NCI-H146 treated with DMSO at 0.1 percent for 48 hours (cell line): ENCODE measurements at regions not wholly inside any gene's neighbourhood (a gene's known extent, or its start where the extent isn't known, plus 50 kb on each side); places are given as distances from the start of the nearest gene placed in this dataset.

Source experiments
- DNase-seq: peaks from one replicate; lab custom pipeline; 2025; ENCODE audit not compliant: unreplicated experiment; lab: John Stamatoyannopoulos, UW

DNA sequence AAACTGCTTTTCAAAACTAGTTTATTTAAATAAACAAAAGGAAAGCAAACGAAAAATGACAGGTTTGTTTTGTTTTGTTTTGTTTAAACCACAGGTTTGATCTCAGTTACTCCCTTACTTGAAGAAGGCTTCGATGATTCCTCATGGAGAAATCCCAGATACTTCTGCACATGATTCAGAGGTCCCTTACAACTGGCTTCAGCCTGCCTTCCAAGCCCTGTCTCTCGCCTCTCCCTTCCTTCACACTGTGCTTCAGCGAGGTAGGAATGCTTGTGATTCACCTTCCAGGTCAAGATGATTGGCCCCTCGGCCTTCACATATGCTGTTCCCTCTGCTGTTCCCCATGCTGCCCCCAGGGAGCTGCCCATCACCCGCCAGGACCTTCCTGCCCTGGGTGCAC, 104.1 kb upstream of the ITGA6 start:
- DNase-seq, result no peak

DNA sequence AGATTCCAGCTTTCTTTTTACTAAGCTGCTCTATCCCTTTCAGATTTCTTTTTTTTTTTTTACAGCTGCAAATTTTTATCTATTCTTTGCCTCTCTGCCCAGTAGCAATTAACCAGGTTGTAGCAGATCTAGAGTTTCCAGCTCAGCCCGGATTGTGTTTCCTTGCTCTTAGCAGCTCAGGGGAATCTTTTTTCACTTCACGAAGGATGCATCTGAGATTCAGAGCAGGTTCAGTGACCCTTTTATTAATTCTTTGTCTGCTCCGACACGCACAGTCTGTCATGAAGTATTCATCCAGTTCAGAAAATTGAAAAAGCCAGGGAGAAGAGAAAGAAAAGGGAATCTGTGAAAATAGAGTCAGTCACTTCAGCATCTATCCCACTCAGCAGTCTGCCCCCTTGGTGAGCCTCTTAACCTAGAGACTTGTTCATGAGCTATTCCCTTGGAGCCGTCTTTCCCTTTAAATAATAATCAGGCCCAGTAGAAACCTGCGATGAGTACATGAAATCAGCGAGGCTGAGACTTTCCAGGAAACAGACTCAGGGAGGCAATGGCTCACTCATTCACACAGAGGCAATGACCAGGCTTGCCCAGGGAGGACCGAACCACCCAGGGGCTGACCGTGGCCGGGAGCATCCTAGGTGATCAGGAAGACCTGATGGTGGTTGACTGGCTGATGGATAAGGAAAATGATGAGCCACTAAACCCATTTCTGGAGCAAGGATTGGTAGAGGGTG, 103.4 kb upstream of the ITGA6 start:
- no peak for DNase-seq

DNA sequence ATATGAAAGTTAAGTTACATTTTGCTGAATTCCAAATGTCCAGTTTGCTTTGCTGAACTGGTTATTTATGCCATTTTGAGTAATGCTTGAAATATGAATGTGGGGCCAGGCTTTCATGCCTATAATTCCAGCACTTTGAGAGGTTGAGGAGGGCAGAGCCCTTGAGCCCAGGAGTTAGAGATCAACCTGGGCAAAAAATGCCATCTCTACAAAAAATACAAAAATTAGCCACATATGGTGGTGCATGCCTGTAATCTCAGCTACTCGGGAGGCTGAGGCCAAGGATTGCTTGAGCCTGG, 101.2 kb upstream of the ITGA6 start:
- no peak for DNase-seq

DNA sequence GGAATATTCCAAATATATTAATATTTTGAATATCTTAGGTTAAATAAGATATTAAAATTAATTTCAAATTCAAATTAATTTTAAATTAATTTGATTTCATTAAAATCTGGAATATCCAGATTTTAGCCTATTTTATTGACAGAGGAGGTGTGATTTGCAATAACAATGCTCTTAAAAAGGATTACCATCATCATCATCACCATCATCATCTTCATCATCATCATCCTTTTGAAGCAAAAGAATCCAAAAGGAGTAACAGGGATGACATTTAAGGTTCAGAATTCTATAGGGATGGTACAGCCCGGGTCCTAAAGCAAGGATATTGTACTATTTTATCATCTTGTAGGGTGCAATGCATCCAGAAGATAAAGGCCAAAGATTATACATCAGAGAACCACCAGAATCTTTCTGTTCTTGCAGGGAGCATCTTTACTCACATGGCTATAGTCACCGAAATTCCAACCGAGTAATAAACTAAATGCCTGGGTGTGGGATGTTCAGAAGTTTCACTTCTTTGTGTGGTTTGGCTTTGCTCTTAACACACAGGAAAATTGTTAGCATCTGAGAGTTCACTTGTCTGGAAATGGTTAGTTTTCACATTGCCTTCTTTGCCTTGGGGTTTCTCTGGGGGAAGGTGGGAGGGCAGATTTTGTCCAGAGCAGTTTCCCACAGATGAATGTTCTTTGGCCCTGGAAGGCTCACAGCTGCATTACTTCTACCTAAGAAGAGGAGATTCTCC, 99.1 kb upstream of the ITGA6 start:
- DNase-seq, result no peak

DNA sequence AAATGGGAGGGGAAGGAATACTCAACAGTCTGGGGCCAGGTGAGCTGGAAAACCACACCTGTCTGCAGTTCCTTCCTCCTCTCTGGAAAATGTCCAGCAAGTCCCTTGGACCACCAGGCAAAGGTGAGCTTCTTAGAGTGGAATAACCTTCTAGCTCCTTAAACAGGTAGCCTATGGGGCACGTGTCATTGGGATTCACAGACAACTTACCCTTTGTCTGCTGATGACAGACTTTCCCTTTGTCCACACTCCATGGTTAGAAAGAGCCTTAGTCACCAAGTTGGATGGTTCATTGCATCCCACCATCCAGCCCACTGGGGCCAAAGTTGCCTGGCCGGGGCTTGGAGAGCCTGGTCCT, 98.0 kb upstream of the ITGA6 start:
- DNase-seq, result no peak

DNA sequence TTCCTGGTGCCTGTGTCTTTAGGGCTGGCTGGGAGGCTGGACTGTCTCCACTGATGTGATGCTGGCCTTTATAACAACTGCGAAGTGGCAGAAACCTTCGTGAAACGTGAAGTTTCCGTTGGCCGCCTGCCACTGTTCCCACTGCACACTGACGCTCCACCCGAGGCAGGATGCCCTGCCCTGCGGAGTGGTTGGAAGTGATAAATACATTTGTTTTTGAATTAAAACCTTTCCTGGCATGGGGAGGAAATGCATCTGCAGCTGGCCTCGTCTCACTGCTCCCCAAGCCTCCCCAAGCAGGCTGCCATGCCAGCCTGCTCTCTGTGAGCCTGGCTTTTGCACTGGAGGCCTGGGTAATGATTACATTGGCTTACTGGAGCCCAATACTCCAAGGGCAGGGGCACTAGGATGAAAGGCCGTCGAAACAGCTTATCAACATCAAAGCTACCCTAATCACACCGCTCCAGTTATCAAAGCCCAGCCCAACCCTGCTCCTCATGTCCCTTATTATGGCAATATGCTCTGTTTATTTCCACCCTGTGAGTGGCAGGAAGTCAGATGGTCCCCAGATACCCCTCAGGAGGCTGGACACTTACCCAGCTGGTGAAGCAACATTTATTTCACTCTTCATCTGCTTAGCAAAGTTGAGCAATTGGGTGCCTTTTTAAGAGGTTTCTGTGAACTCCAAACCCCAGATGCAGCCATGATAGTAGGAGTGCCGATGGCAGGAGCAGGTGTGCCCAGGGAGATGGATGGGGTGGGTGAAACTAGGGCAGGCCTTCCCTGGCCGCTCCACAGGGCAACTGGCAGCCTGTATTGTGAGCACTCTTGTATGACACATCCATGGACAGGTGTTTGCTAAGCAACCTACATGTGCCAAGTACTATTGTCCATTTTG, 97.4 kb upstream of the ITGA6 start:
- DNase-seq, result no peak

DNA sequence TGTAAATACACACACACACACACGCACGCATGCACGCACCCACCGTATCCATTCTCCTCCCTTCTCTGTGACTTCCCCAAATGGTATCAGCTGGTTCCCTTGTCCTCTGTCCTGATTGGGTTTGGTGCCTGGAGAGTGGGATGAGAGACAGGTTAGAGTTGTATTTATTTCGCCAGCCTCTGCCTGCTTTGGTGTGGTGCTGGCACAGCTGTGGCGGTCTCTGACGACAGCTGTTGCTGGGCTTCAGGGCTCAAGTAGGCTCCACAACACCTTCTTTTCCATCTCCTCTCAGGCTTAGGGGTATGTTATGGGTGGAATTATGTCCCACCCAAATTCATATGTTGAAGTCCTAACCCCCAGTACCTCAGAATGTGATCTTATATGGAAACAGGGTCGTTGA, 94.9 kb upstream of the ITGA6 start:
- DNase-seq, result no peak

DNA sequence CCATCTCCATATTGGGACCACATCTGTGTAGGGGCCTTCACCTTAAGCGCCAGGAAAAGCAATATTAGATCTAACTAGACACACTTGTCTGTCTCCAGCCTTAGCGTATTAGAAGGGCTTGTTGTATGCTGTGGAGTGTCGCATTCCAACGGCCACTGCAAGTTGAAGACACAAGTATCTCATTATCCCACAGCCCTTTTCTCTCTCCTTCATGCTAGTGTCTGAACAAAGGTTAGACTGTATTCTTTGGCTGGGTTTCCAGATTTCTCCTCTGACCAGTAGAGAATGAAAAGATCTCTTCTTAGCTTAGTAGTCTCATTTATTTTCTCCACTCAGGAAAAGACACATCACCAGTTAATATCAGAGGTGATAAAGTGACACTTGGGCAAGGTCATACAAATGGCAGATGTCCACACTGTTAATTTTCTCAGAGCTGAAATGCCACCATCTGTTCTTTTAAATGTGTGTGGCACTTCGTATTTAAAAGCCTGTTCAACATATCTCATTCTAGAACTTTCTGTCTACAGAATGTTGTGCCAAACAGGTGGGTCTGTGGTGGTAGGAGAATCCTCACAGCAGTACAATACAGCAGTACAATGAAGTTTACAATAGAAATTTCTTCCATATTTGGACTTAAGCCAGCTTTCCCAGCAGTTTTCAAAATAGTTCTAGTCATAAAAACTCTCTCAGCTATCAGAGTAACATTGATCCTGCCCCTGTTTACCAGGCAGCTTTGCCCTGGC, 94.0 kb upstream of the ITGA6 start:
- DNase-seq, result no peak

DNA sequence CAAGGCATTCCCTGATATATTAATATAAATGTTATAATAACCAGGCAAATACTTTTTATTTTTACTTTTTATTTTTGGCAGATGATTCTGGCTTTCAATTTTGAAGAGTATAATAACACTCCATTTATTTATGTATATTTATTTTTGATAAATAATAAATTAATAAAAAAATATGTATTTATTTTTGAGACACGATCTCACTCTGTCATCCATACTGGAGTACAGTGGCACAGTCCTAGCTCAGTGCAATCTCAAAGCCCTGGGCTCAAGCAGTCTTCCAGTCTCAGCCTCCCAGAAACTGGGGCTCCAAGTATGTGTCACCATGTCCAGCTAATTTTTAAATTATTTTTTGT, 93.4 kb upstream of the ITGA6 start:
- DNase-seq, result no peak

DNA sequence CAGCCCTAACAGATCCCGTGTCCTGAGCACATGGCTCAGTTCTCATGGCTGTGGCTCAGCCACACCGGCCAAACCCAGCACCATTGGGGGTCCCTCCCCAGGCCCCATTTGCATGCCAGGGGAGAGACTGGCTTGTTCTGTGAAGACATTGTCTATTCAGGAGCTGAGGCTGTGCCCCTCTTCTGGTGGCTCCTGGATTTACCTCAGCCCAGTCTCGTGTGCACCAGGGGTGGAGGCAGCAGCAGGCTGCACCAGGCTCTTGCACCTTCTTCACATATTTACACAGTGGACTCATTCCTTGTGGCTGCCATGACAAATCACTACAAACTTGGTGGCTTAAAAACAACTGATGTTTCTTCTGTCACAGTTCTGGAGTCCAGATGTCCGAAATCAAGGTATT, 92.4 kb upstream of the ITGA6 start:
- no peak for DNase-seq

DNA sequence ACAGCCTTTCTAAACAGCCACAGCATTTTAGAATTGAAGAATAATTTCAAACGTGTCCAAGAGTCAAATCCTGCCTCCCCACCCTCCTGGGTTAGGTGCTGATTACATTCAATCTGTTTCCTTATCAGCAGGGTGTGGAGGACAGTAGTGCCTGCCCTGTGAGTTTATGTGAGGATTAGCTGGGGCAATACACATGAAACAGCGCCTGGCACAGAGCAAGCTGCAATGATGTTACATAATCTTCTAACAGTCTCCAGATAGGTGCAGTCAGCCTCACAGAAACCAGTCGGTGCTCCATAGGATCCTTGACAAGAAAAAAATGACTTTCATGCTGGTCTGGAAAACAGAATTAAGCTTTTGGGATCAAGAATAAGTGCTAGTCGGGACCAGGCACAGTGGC, 91.7 kb upstream of the ITGA6 start:
- DNase-seq, result no peak

DNA sequence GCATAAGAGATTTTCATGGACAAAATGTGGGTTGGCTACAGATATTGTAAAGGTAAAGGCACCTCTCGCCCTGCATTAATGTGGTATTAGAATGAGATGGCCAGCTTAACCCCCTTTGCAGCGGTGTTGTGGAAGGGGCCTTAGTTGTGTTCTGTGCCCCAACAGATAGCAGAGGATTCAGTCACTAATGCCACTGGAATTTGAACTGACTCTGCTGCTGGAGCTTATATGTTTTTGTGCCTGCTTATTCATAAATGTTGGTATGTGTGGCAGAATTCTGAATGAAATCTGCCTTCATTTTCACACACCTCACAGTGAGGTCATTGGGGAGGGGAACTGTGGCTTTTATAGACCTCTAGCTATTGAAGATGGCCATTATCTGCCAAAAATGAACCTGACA, 90.7 kb upstream of the ITGA6 start:
- no peak for DNase-seq

DNA sequence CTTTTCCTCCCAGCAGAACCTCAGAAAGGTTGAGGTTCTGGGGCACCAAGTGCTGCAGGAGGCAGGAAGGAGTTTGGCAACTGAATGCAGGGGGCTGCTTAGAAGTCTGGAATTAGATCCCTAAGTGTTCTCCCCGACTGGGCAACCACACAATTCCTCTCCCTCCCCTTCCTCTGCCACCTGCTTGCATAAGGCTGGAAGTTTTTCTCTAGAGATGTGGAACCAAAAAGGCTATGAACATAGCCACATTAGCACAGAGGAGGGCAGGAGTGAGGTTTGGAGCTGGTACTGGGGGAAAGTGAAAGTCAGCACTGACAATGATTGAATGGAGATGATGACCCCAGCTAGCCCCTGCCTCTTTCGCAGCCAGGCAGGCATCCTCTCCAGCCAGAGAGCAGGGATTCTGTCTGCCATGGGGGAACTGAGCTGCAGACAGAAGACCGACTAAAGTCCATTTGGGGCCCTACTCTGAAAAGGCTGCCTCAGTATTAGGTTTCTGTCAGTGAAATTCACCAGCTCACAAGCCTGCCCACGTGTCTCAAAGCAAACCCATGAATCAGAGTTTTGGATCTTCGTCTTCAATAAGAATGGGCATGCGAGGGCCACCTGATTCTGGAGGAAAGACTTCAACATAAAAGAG, 87.9 kb upstream of the ITGA6 start:
- DNase-seq, result peak; percentile 10

DNA sequence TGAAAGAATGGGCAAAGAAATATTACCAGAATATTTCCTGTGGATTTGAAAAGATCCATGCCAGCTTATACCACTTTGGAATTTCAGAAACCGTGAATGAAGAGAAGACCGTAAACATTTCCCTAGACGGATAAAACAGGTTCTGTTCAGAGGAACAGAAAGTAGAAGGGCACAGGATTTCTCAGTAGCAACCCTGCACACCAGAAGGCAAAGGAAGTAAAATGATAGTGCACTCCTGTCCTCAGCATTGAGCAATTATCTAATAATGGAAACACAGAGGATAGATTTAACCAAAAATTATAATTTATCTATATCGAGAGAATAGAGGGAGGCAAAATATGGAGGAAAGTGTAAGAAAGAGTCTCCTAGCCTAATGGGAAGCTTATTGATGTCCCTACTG, 87.0 kb upstream of the ITGA6 start:
- no peak for DNase-seq

DNA sequence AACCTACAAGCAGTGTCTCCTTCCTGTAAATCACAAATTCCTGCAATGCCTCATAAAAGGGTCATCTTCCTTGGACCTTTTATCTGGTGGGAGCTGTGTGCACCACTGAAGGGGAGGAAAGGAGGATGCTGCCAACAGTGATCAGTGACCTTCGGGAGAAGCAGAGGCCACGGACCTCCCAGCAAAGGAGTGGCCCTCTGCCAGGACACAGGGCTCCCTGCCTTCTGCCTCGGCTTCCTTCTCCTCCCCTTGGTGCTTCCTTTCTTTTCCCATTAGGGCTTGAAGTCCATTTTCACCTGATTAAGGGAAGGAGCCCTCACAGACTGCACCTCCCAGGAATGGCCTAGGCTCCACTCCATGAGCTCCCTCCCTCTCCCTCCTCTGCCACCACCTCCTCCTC, 85.3 kb upstream of the ITGA6 start:
- DNase-seq, result no peak

DNA sequence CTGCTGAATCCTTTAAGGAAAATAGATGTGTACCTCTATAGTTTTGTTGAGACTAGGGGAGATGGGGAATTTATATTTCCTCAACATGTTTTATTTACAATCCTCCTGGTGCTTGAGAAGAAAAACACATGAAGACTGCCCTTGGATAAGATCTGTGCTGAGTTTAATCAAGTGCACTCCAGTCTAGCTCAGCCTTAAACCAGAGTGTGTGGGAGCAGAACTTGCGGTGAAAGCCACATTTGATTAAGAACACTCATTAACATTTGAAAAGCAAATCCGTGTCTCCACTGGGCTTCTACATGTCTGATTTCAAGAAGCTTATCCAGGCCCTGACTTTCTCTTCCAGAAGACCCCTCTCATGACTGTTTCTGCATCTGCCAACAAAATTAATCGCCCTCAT, 84.8 kb upstream of the ITGA6 start:
- no peak for DNase-seq

DNA sequence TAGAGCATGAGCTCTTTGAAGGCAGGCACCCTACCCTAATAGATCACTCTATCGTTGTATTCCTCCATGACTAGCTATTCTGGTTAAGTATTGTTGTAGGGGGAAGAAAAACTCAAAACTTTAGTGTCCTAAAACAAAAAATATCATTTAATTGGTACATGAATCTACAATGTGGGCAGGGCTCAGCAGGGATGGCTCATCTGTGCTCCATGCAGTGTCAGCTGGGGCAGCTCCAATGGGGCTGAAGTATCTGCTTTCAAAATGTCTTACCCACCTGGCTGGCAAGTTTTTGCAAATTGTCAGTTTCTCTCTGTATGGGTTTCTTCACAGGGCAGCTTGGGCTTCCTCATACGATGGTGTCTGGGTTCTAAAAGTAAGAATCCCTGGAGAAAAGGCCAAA, 83.2 kb upstream of the ITGA6 start:
- no peak for DNase-seq

DNA sequence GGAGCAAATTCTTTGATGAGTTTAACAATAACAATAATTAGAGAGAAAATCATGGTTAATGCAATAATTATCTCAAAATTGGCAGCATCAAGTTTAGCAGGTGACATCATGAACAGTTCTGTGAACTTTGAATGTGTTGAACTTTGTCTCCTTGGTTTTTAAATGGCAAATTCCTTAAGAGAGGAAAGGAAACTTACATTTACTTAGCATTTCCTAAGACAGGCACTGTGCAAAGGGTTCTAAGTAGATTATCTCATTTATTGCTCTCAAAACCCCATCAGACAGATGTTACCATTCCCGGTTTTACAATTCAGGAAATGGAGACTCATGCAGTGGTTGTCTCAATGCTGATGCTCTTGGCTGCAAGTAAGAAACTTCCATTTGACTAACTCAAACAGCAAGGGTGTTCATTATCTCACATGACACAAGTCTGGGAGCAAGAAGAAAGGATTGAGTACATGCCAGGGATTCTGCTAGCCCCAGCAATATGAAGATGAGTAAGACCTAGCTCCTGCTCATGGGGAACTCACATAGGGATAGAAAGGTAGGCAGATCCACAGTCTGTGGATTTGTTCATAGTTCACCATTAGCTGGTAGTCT, 81.3 kb upstream of the ITGA6 start:
- no peak for DNase-seq

DNA sequence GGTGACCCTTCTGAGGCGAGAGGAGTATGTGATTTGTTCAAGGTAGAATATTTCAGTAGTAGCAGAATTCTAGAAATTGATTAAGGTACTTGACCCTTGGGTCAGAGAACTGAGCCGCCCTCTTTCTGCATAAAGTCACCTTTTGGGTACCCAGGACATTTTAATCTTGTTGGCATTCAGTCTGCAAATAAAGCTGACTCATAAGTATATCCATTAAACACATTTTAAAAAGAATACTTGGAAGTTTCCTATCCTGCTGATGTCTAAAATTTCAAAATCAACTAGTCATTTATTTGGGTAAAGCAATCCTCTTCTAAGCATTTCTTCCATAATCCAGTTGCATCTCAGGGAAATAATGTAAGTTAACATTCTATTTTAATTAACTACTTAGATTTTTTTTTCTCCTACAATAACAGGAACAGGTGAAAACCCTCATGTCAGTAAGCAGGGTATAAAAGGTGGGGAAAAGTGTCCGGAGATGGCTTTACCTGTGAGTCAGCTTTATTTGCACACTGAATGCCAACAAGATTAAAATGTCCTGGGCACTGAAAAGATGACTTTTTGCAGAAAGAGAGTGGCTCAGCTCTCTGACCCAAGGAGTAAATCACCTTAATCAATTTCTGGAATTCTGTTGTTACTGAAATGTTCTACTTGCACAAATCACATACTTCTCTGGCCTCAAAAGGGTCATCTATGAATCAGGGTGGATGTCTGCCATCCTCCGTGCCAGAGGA, 78.7 kb upstream of the ITGA6 start:
- DNase-seq, result no peak
